Upper lobe of left lung (tissue), 6 donors: ENCODE measurements at regions not wholly inside any gene's neighbourhood (a gene's known extent, or its start where the extent isn't known, plus 50 kb on each side); places are given as distances from the start of the nearest gene placed in this dataset.

Source experiments
- ATAC-seq, 2 donors: fragments of 200-7000 bp; cut with Tn5 transposase; one replicate each; pipeline ENCODE4 v1.9.1; 2022; ENCODE audit warnings: mild to moderate bottlenecking in 2 of 2, moderate library complexity in 2 of 2; ENCODE audit not compliant: low FRiP score in 2 of 2
- DNase-seq, 2 donors: peaks; one replicate each; pipeline ENCODE4 v3.0.0-alpha.2; 2019 to 2020
- H3K27ac ChIP-seq, 4 donors: fragments of 200-600 bp; sonication (generic); one replicate each; pipeline ENCODE4 v1.5.1; 2016 to 2019
- H3K27me3 ChIP-seq, 4 donors: fragments of 200-600 bp; sonication (generic); one replicate each; pipeline ENCODE4 v1.5.1; 2017 to 2019
- H3K36me3 ChIP-seq, 4 donors: fragments of 200-600 bp; sonication (generic); one replicate each; pipeline ENCODE4 v1.5.1; 2016 to 2019
- H3K4me1 ChIP-seq, 4 donors: fragments of 200-600 bp; sonication (generic); one replicate each; pipeline ENCODE4 v1.5.1; 2018 to 2019
- H3K4me3 ChIP-seq, 4 donors: fragments of 200-600 bp; sonication (generic); one replicate each; pipeline ENCODE4 v1.5.1; 2017 to 2019; ENCODE audit warnings: mild to moderate bottlenecking in 2 of 4, moderate library complexity in 1 of 4
- H3K9me3 ChIP-seq, 4 donors: fragments of 200-600 bp; sonication (generic); one replicate each; pipeline ENCODE4 v1.5.1; 2018 to 2019
- EP300 ChIP-seq, 4 donors: sonication (generic); formaldehyde crosslinking; IDR thresholded peaks; one replicate each; pipeline ENCODE4 v1.5.1; 2017; ENCODE audit warnings: antibody characterized with exemption in 4 of 4, control low read depth in 2 of 4
- POLR2A ChIP-seq, 4 donors: fragments of 450-650 bp; IDR thresholded peaks; one replicate each; pipeline ENCODE4 v1.5.1; 2016 to 2017; ENCODE audit warnings: antibody characterized with exemption in 4 of 4, mild to moderate bottlenecking in 2 of 4
- POLR2AphosphoS5 ChIP-seq, 2 donors: sonication (generic); formaldehyde crosslinking; IDR thresholded peaks; one replicate each; pipeline ENCODE4 v1.5.1; 2017; ENCODE audit warnings: antibody characterized with exemption in 2 of 2
- WGBS, 2 donors: methylation state at CpG; one replicate each; pipeline ENCODE4 v1.1.5; 2017 to 2018; 5-methylcytosine and 5-hydroxymethylcytosine counted together
- TF ChIP-seq, protein P1 (sequence below), 6 experiments: fragments of 450-650 bp in 4 of 6; fragments of 200-600 bp in 2 of 6; sonication (generic) in 2 of 6; IDR thresholded peaks; one replicate each; pipeline ENCODE4 v1.5.1; 2016 to 2019; ENCODE audit warnings: antibody characterized with exemption in 6 of 6
- donor health status: DM: no; HTN: no; CAD: no; lungs with moderate emphysema.
- donor health status: DM: no; HTN: yes; CAD: no; lungs with severe emphysema.

DNA sequence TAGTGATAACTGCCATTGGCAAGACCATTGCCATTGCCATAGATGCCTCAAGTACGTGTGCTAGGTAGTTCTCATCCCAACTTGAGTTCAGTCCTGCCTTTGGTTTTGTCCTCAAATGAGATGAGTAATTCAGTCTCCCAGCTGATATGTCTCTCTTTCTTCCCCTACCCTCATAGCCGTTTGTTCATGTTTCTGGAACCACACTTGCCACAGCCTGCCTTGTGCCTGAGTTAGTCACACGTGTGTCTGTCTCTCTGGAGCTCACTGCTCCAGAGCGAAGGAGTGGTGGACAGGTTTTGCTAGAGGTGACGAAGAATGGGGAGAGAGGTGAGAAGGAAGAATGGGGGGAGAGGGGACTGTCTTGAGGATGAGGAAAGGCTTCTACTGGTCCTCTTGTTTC is 88.0 kb upstream of the IGF1R start:
- 81 to 86% methylated on average over 5 of the region's 5 CpGs for WGBS, 2 donors
- no peaks in the 10 kb centered on the region for H3K9me3 ChIP-seq
- DNase-seq (no peak), ATAC-seq (no peak)
- TF ChIP-seq POLR2A (IDR thresholded peaks at IDR 0.05) (no peak), POLR2AphosphoS5 (IDR thresholded peaks at IDR 0.05) (no peak), EP300 (IDR thresholded peaks at IDR 0.05) (no peak)
- TF ChIP-seq, protein P1, sequence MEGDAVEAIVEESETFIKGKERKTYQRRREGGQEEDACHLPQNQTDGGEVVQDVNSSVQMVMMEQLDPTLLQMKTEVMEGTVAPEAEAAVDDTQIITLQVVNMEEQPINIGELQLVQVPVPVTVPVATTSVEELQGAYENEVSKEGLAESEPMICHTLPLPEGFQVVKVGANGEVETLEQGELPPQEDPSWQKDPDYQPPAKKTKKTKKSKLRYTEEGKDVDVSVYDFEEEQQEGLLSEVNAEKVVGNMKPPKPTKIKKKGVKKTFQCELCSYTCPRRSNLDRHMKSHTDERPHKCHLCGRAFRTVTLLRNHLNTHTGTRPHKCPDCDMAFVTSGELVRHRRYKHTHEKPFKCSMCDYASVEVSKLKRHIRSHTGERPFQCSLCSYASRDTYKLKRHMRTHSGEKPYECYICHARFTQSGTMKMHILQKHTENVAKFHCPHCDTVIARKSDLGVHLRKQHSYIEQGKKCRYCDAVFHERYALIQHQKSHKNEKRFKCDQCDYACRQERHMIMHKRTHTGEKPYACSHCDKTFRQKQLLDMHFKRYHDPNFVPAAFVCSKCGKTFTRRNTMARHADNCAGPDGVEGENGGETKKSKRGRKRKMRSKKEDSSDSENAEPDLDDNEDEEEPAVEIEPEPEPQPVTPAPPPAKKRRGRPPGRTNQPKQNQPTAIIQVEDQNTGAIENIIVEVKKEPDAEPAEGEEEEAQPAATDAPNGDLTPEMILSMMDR (IDR thresholded peaks at IDR 0.05) = no peak
- no peak overlapping the region for H3K27ac ChIP-seq
- no peaks in the 10 kb centered on the region for H3K36me3 ChIP-seq
- no peaks in the 10 kb centered on the region for H3K4me1 ChIP-seq
- H3K4me3 ChIP-seq = no peak overlapping the region
- H3K27me3 ChIP-seq = no peaks in the 10 kb centered on the region

DNA sequence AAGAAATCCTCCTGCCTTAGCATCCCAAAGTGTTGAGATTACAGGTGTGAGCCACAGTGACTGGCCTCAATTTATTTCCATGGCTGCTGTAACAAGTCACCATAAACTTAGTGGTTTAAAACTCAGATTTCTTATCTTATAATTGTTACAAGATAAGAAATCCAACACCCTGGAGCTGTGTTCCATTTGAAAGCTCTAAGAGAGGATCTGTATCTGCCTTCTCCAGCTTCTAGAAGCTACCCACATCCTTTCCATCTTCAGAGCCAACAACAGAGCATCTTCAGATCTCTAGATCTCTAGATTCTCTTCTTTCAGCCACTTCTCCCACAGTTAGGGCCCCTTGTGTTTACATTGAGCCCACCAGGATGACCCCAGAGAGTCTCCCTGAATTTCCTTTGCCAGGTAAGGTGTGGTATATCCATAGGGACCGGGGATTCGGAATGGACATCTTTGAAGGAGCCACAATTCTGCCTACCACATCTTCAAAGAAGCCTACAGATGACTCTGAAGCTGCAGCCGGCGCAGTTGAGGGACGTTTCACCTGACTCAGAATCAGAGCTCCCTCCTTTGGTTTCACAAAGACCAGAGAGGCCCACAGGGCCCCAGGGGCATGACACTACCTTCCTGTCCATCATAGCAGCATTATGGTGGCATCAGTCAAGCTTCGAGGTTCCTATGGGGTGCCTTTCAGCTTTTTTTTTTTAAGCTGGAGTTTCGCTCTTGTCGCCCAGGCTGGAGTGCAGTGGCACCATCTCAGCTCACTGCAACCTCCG is 87.0 kb upstream of the IGF1R start:
- WGBS, 2 donors = 64 to 83% methylated on average over 8 to 9 of the region's 9 CpGs
- no peaks in the 10 kb centered on the region for H3K9me3 ChIP-seq
- no peaks in the 10 kb centered on the region for H3K27me3 ChIP-seq
- no peak overlapping the region for H3K4me3 ChIP-seq
- TF ChIP-seq POLR2A (IDR thresholded peaks at IDR 0.05) (no peak), POLR2AphosphoS5 (IDR thresholded peaks at IDR 0.05) (no peak), EP300 (IDR thresholded peaks at IDR 0.05) (no peak)
- TF ChIP-seq, protein P1 (IDR thresholded peaks at IDR 0.05) = no peak
- ATAC-seq = no peak
- no peaks in the 10 kb centered on the region for H3K36me3 ChIP-seq
- H3K27ac ChIP-seq = no peak overlapping the region
- no peak for DNase-seq
- no peaks in the 10 kb centered on the region for H3K4me1 ChIP-seq

- no peak overlapping the region for H3K27ac ChIP-seq
Measured at GRCh38 chr15:98562331-98562937, 85.9 kb upstream of the IGF1R start.

DNA sequence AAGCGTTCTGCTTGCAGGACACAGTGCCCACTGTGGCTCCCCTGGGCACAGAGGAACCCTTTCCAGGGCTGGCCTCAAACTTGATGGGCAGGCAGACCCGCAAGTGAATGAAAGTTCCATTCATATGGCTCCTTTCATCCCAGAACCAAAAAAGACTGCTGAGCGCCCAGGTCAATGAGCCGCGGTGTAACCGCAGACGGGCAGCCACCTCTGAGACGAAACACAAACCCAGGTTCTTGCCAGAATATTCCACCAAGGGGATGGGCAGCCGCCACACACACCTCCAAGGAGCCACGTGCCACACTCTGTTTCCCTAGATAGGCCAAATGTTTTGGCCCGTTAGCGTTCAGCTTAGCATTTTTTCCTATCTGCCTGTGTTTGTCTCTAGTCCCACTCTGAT is 82.8 kb upstream of the IGF1R start:
- no peak overlapping the region for H3K27ac ChIP-seq
- 92 to 94% methylated on average over 12 of the region's 12 CpGs for WGBS, 2 donors
- H3K27me3 ChIP-seq = no peaks in the 10 kb centered on the region
- DNase-seq (no peak), ATAC-seq (no peak)
- no peak overlapping the region for H3K4me3 ChIP-seq
- H3K4me1 ChIP-seq = no peaks in the 10 kb centered on the region
- H3K9me3 ChIP-seq = no peaks in the 10 kb centered on the region
- TF ChIP-seq EP300 (IDR thresholded peaks at IDR 0.05) (no peak), POLR2AphosphoS5 (IDR thresholded peaks at IDR 0.05) (no peak), POLR2A (IDR thresholded peaks at IDR 0.05) (no peak)
- TF ChIP-seq, protein P1 (IDR thresholded peaks at IDR 0.05) = no peak
- no peaks in the 10 kb centered on the region for H3K36me3 ChIP-seq

More at GRCh38 chr15:98562331-98562937, 85.9 kb upstream of the IGF1R start:
- no peak overlapping the region for H3K4me3 ChIP-seq
- ATAC-seq = no peak
- no peaks in the 10 kb centered on the region for H3K27me3 ChIP-seq
- peak in 1 of 2 donors; percentile 50 for DNase-seq
- no peaks in the 10 kb centered on the region for H3K4me1 ChIP-seq
- no peaks in the 10 kb centered on the region for H3K36me3 ChIP-seq
- H3K9me3 ChIP-seq = no peaks in the 10 kb centered on the region
- 90 to 97% methylated on average over 16 to 18 of the region's 18 CpGs for WGBS, 2 donors
- TF ChIP-seq EP300 (IDR thresholded peaks at IDR 0.05) (no peak), POLR2A (IDR thresholded peaks at IDR 0.05) (no peak), POLR2AphosphoS5 (IDR thresholded peaks at IDR 0.05) (no peak)
- TF ChIP-seq, protein P1 (IDR thresholded peaks at IDR 0.05) = no peak
